ENCODE measurements at regions not wholly inside any gene's neighbourhood (a gene's known extent, or its start where the extent isn't known, plus 50 kb on each side); places are given as distances from the start of the nearest gene placed in this dataset.

- no peak for DNase-seq
- TF ChIP-seq CTCF (IDR thresholded peaks at IDR 0.05): no peak
- H3K9me3 Mint-ChIP-seq: peaks cover 60% of the 10 kb centered on the region
- H3K4me1 Mint-ChIP-seq (ENCODE audit: low read depth): no peaks in the 10 kb centered on the region
- peaks cover 17% of the 10 kb centered on the region for H3K36me3 Mint-ChIP-seq (ENCODE audit: low read depth)
- no peak overlapping the region for H3K27ac Mint-ChIP-seq
- no peaks in the 10 kb centered on the region for H3K27me3 Mint-ChIP-seq (ENCODE audit: insufficient read depth)
- H3K4me3 Mint-ChIP-seq: no peak overlapping the region
Measured at GRCh38 chr22:48785792-48786678, 1041.6 kb downstream of the BRD1 start.

- Mint-ChIP-seq H3K27me3 (ENCODE audit: insufficient read depth) (no peaks in the 10 kb centered on the region), H3K27ac (no peak overlapping the region), H3K4me1 (ENCODE audit: low read depth) (no peaks in the 10 kb centered on the region), H3K9me3 (peaks cover 58% of the 10 kb centered on the region), H3K36me3 (ENCODE audit: low read depth) (peaks cover 10% of the 10 kb centered on the region), H3K4me3 (no peak overlapping the region)
- DNase-seq: no peak
- TF ChIP-seq CTCF (IDR thresholded peaks at IDR 0.05): no peak
Measured at GRCh38 chr22:48784701-48785503, 1042.8 kb downstream of the BRD1 start.

- Mint-ChIP-seq H3K36me3 (ENCODE audit: low read depth) (peaks cover 10% of the 10 kb centered on the region), H3K9me3 (peaks cover 59% of the 10 kb centered on the region), H3K27me3 (ENCODE audit: insufficient read depth) (no peaks in the 10 kb centered on the region), H3K27ac (no peak overlapping the region), H3K4me3 (no peak overlapping the region), H3K4me1 (ENCODE audit: low read depth) (no peaks in the 10 kb centered on the region)
- TF ChIP-seq CTCF (IDR thresholded peaks at IDR 0.05): no peak
- no peak for DNase-seq
Measured at GRCh38 chr22:48783821-48784266, 1043.8 kb downstream of the BRD1 start.

- DNase-seq: no peak
- H3K4me1 Mint-ChIP-seq (ENCODE audit: low read depth): no peaks in the 10 kb centered on the region
- peak; percentile 37; the same call in 1 of the 2 replicates for TF ChIP-seq CTCF (IDR thresholded peaks at IDR 0.05)
- peaks cover 10% of the 10 kb centered on the region for H3K36me3 Mint-ChIP-seq (ENCODE audit: low read depth)
- H3K4me3 Mint-ChIP-seq: no peak overlapping the region
- H3K27ac Mint-ChIP-seq: no peak overlapping the region
- H3K27me3 Mint-ChIP-seq (ENCODE audit: insufficient read depth): no peaks in the 10 kb centered on the region
- peaks cover 68% of the 10 kb centered on the region for H3K9me3 Mint-ChIP-seq
Measured at GRCh38 chr22:48782811-48783511, 1044.7 kb downstream of the BRD1 start.

GRCh38 chr22:48782326-48782725 lies 1045.3 kb downstream of the BRD1 start:
- H3K27me3 Mint-ChIP-seq (ENCODE audit: insufficient read depth): no peaks in the 10 kb centered on the region
- no peak overlapping the region for H3K4me3 Mint-ChIP-seq
- no peak overlapping the region for H3K27ac Mint-ChIP-seq
- peaks cover 75% of the 10 kb centered on the region for H3K9me3 Mint-ChIP-seq
- no peak for TF ChIP-seq CTCF (IDR thresholded peaks at IDR 0.05)
- DNase-seq: no peak
- H3K4me1 Mint-ChIP-seq (ENCODE audit: low read depth): no peaks in the 10 kb centered on the region
- peaks cover 10% of the 10 kb centered on the region for H3K36me3 Mint-ChIP-seq (ENCODE audit: low read depth)
